ENCODE measurements at regions not wholly inside any gene's neighbourhood (a gene's known extent, or its start where the extent isn't known, plus 50 kb on each side); places are given as distances from the start of the nearest gene placed in this dataset.

- TF ChIP-seq, protein P1, sequence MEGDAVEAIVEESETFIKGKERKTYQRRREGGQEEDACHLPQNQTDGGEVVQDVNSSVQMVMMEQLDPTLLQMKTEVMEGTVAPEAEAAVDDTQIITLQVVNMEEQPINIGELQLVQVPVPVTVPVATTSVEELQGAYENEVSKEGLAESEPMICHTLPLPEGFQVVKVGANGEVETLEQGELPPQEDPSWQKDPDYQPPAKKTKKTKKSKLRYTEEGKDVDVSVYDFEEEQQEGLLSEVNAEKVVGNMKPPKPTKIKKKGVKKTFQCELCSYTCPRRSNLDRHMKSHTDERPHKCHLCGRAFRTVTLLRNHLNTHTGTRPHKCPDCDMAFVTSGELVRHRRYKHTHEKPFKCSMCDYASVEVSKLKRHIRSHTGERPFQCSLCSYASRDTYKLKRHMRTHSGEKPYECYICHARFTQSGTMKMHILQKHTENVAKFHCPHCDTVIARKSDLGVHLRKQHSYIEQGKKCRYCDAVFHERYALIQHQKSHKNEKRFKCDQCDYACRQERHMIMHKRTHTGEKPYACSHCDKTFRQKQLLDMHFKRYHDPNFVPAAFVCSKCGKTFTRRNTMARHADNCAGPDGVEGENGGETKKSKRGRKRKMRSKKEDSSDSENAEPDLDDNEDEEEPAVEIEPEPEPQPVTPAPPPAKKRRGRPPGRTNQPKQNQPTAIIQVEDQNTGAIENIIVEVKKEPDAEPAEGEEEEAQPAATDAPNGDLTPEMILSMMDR (IDR thresholded peaks at IDR 0.05; ENCODE audit: low read depth, low read length), result no peak
- Histone ChIP-seq H3K36me3 (no peaks in the 10 kb centered on the region), H3K27ac (no peak overlapping the region), H3K4me3 (no peak overlapping the region), H3K4me1 (ENCODE audit: low read depth) (no peaks in the 10 kb centered on the region), H3K27me3 (no peaks in the 10 kb centered on the region), H3K9me3 (ENCODE audit: low read depth) (no peaks in the 10 kb centered on the region)
- peak in 1 of 2 donors; percentile 19 for DNase-seq (ENCODE audit: low read depth in 1 of 2, low spot score in 1 of 2)
Observed at GRCh38 chr18:39380186-39380725, 1814.7 kb upstream of the CELF4 start.

DNA sequence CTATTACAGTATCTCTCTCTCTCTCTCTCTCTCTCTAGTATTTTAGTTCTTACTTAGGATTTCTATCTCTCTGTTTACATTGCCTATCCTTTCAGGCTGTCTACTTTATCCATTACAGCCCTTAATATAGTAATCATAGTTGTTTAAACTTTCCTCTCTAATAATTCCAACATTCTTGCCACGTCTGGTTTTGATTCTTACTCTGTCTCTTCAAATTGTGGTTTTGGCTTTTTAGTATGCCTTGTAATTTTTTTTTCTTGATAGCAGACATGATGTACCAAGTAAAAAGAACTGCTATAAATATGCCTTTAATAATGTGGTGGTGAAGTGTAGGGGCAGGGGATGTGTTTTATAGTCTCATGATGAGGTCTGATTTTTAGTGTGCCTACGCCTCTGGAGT is 1809.5 kb upstream of the CELF4 start:
- DNase-seq (ENCODE audit: low read depth in 1 of 2, low spot score in 1 of 2), result no peak
- H3K36me3 ChIP-seq, result no peaks in the 10 kb centered on the region
- H3K27ac ChIP-seq, result no peak overlapping the region
- H3K27me3 ChIP-seq, result no peaks in the 10 kb centered on the region
- no peaks in the 10 kb centered on the region for H3K4me1 ChIP-seq (ENCODE audit: low read depth)
- no peak overlapping the region for H3K4me3 ChIP-seq
- TF ChIP-seq, protein P1 (IDR thresholded peaks at IDR 0.05; ENCODE audit: low read depth, low read length), result no peak
- no peaks in the 10 kb centered on the region for H3K9me3 ChIP-seq (ENCODE audit: low read depth)

DNA sequence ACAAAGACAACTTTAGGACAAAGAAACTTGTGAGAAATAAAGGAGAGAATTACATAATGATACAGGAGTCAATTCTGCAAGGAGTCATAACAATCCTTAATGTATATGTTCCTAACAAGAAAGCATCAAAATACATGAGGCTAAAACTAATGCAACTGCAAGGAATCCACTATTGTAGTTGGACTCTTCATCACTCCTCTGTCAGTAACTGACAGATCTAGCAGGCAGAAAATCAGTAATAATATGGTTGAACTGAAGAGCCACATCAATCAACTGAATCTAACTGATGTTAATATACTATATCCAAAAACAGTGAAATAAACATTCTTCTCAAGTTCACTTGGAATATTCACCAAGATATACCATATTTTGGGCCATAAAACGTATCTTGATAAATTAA is 1806.4 kb upstream of the CELF4 start:
- no peak overlapping the region for H3K4me3 ChIP-seq
- no peaks in the 10 kb centered on the region for H3K4me1 ChIP-seq (ENCODE audit: low read depth)
- H3K27ac ChIP-seq, result no peak overlapping the region
- H3K27me3 ChIP-seq, result no peaks in the 10 kb centered on the region
- no peaks in the 10 kb centered on the region for H3K36me3 ChIP-seq
- no peak for DNase-seq (ENCODE audit: low read depth in 1 of 2, low spot score in 1 of 2)
- TF ChIP-seq, protein P1 (IDR thresholded peaks at IDR 0.05; ENCODE audit: low read depth, low read length), result no peak
- H3K9me3 ChIP-seq (ENCODE audit: low read depth), result no peaks in the 10 kb centered on the region

GRCh38 chr18:39366656-39367055 is 1801.1 kb upstream of the CELF4 start:
- Histone ChIP-seq H3K36me3 (no peaks in the 10 kb centered on the region), H3K27me3 (no peaks in the 10 kb centered on the region), H3K4me1 (ENCODE audit: low read depth) (no peaks in the 10 kb centered on the region), H3K27ac (no peak overlapping the region), H3K4me3 (no peak overlapping the region), H3K9me3 (ENCODE audit: low read depth) (no peaks in the 10 kb centered on the region)
- DNase-seq (ENCODE audit: low read depth in 1 of 2, low spot score in 1 of 2), result no peak
- TF ChIP-seq, protein P1 (IDR thresholded peaks at IDR 0.05; ENCODE audit: low read depth, low read length), result no peak

- Histone ChIP-seq H3K36me3 (no peaks in the 10 kb centered on the region), H3K4me1 (ENCODE audit: low read depth) (no peaks in the 10 kb centered on the region), H3K27ac (no peak overlapping the region), H3K27me3 (no peaks in the 10 kb centered on the region), H3K9me3 (ENCODE audit: low read depth) (no peaks in the 10 kb centered on the region), H3K4me3 (no peak overlapping the region)
- no peak for DNase-seq (ENCODE audit: low read depth in 1 of 2, low spot score in 1 of 2)
- TF ChIP-seq, protein P1 (IDR thresholded peaks at IDR 0.05; ENCODE audit: low read depth, low read length), result no peak
Observed at GRCh38 chr18:39365836-39366485, 1800.4 kb upstream of the CELF4 start.

All from cardiac muscle cell (in vitro differentiated cells and primary cell).